ENCODE measurements at regions not wholly inside any gene's neighbourhood (a gene's known extent, or its start where the extent isn't known, plus 50 kb on each side); places are given as distances from the start of the nearest gene placed in this dataset.
"Not testable (repeated sequence)": the region's sequence is repeated elsewhere in the genome, so short reads cannot be mapped to it uniquely, and the experiment has no call there.

DNA sequence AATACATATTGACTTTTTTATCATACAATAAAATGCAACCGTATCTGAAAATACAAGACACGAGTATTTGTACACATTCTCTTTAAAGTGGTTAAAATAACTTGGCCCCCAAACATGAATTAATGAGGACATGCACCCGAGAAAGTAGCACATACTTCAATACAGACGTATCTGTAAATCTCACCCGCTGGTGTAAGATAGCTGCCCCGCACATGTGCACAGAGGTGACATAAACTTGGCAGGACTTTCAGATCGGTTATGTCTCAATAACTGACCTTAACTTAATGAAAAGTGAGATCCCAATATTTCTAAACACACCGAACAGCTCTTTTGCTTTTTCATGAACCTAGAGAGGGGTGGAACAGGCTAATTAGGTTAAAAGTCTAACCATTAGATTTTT lies 91.5 kb upstream of the RPS6KA2 start:
- DNase-seq = no peak

DNA sequence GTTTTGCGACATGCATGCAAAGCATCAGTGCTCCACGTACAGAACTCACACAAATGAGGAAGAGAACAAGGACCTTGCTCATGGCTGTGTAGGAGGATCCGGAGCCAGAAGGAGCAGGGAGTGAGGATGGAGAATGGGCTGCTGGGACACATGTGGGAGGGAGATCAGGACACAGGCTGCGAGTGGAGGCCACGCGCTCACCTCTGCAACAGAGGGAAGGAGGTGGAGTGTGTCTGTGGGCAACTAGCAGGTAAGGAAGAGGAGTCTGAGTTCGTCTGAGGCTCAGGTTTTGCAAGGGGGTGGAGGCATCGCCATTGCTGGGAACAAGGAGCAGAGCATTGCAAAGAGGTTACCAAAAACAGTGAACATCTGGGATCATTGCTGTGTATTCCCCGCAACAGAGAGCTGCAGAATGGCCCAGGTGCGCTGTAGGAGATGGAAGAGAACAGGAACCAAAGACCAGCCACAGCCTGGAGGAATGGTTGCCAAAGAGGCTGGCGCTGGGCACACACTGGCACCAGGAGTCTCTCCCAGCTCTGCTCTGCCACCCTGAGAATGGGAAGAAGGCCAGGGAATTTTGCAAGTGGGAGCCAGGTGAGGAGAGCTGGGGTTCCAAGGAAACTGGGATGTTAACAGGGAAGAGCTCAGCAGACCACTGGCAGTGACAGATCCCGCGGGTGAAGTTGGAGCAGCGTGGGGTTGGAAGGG lies 90.0 kb upstream of the RPS6KA2 start:
- DNase-seq = no peak

DNA sequence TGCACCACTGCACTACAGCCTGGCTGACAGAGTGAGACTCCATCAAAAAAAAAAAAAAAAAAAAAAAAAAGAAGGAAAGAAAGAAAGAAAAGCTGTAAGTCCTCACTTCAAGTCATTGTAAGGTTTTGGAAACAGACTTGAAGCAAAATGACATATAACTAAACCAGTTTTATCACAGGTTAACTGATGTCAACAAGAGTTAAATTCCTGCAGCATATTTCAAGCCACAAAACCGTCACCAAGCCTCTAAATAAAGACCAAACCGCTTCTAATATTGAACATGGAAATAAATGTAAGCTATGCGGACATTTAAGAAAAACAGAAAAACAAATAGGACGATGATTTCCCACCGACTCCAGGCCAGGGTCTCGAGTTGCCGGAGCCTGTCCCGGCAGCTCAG lies 88.9 kb upstream of the RPS6KA2 start:
- no peak for DNase-seq

DNA sequence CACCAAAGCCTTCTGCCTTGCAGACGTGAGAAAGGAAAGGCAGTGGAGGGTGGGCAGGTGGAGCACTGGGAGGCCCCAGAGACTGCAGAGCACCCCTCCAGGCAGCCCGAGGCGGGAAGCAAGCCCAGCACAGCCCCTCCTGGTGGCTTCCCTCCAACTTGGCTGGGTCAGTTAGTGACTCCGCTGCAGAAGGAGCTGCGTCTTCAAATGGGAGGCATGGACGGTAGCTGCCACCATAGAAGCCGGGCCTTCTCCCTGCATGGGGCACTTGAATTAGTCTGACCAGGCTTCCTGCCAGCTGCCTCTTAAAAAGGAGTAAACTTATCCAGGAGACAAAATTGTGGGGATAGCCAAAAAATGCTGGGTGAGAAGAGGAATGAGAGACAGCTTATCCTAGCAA lies 88.0 kb upstream of the RPS6KA2 start:
- no peak for DNase-seq

DNA sequence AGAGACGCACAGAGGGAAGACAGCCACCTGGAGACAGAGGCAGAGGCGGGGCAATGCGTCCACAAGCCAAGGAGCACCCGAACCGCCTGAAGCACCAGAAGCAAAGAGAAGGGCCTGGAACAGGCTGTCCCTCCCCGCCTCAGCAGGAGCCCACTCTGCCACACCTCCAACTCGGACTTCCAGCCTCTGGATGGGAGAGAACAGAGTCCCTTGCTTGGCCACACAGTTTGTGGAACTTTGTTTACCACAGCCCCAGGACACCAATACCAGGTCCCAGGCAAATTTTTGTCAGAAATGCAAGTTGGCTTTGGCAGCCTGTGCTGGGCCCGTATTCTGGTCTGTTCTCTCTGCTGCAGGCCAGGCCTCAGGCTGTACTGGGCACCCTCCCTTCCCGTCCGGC lies 87.5 kb upstream of the RPS6KA2 start:
- DNase-seq = no peak

DNA sequence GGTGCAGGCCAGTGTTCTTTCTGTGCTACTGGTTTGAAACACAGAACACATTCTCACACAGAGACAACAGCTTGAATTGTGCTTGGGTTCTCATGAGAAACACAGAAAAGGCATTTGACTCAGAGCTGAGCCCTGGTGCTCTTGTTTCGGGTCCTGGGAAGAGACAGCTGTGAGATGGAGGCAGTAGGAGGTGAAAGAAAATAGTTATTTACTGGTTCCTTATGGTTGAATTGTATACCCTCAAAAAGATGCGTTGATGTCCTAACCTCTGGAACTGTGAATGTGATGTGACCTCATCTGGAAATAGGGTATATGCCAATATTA lies 87.1 kb upstream of the RPS6KA2 start:
- no peak for DNase-seq

DNA sequence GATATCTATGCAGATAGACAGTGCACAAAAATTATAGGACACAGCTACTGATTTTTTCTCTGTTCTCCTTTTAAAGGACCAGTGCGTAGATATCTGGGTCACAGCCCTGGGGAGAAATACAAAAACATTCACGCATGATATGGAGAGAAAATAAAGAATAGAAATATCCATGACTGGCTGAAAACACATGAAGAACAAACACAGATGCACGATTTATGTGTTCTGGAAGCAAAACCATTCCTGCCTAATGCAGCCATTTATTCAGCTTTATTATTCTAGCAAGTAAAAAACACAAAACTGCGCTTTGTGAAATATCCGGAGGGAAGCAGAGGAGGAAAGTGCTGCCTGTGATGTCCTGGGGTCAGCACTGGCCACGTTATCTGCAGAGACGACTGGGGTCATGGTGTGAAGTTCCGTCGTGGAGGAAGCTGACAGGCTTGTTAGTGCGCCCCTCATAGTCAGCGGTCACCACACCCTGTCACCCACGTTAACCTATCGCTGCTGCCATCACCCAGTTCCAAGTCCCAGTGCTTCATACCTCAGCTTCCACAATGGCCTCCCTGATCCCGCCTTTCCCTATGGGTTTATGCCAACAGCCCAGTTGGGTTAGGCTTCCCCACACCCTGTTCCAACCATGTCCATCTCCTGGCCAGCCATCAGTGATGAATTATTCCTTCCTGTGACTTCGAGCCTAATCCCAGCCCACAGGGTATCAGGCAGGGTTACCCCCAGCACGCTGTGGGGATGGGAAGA lies 86.6 kb upstream of the RPS6KA2 start:
- DNase-seq = no peak

DNA sequence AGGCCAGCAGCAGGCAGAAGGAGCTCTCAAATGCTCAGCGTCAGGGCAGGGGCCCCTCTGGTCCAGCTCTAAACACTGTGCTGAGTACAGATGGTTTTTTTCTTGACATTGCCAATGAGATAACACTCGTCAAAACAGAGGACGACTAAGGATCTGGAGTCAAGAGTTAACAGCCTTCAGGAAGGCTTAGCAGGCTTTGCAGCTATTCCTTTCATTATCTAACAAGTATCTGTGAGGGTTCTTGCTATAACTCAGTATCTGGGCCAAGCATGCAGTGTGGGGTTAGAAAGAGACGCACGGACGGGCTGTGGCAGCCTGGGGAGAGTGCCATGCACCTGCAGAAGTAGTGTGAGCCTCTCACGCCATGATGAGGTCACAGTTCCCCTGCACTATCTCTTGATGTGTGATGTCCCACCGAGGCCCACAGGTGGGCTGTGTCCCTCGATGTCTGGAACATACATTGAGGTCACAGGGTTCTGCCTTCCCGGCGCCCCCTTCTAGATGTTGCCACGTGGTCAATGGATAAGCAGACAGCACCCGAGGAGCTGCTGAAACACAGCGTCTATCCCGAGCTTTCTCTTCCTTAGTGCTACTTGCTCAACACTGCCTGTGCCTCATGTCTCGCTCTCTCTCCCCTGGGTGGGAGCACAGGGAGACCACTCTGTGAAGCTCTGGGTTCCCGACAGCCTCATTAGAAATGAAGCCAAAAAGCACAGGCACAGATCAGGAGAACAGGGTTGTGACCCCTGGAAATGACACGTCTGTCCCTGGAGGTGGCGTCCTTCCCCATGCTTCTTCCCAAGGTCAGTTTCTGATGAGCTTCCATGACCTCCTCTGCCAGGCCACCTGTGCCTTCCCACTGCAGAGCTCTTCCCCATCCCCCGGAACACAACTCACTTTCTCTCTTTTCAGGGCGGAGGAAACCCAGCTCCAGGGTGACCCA lies 85.5 kb upstream of the RPS6KA2 start:
- DNase-seq = no peak

DNA sequence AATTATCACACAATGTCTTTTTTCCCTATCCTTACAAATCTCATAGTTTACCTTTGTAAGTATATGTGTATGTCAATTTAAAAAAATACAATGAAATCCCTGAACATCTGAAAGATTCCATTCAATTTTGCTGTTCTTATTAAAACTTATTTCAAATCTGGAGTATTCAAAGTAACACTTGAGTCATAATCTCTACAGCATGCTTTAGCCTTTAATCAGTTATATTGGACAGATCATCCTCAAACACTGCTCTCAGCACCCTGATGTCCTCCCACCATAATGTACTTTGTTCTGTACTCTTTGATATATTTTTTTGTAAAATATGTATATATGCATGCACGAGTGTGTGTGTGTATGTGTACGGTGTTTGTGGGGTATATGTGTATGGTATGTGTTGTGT lies 83.0 kb upstream of the RPS6KA2 start:
- no peak for DNase-seq

DNA sequence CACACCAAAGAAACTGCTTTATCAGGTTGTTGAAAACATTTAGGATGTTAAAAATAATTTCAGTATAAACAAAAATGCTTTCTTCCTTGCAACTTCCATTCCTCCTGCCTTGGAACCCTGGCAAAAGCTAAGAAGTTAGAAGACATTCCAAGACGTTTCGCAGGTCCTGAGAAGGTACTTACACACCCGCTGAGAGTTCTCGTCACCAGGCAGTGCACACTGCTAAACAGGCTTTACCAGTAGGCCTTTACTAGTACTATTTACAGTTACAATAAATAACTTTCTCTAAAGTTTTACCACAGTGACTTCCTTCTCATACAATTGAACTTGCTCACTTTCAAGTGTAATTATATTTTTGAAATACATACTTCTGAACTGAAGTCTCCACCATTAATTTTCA lies 81.4 kb upstream of the RPS6KA2 start:
- no peak for DNase-seq

DNA sequence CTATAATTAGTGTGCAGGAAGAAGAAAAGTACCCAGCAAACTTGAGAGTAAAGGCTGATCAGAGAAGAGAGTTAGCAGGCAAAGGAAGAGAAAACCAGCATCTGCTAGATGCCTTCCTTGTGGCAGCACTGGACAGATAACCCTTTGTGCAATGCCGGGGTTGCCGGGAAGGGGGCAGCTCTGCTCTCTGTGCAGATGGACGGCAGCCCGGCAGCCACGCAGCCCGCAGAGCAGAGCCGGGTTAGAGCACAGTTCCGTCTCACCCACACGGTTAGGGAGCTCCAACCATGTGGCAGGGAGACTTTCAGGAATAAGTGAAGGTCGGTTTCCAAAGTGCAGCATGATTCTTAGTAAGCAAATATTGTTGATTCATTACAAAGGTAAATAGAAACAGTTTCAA lies 80.0 kb upstream of the RPS6KA2 start:
- no peak for DNase-seq

DNA sequence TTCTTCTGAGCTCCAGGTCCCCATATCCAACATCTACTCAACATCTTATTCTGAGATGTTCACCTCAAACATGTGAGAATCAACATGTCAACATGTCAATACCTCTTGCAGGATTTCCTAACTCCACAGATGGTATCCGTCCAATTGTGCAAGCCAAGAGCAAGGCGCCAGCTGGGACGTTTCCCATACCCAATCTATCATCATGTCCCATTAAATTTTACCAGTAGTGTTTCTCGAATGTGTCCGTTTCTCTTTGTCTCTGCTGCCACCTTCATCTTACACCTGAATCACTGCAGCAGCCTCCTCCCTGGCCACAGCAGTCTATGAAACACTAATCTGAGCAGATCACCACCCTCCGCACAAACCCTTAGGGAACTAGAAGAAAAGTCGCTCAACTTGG lies 78.0 kb upstream of the RPS6KA2 start:
- DNase-seq = no peak

DNA sequence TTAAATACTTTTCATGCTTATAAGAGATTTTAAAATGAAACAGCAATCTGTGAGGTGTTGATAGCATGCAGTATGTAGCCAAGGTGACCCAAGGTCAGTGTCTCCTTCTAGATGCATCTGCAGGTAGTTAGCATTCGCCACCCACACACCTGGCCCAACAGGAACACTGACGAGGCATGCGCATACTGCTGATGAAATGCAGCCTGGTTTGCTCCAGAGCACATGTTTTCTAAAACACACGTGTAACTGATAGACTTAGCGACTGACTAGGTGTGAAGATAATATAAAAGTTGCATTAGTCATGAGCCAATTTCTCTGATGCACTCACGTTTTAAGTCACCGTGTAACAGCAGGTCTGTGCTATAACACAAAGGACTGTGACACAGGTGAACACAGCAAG lies 77.1 kb upstream of the RPS6KA2 start:
- no peak for DNase-seq

DNA sequence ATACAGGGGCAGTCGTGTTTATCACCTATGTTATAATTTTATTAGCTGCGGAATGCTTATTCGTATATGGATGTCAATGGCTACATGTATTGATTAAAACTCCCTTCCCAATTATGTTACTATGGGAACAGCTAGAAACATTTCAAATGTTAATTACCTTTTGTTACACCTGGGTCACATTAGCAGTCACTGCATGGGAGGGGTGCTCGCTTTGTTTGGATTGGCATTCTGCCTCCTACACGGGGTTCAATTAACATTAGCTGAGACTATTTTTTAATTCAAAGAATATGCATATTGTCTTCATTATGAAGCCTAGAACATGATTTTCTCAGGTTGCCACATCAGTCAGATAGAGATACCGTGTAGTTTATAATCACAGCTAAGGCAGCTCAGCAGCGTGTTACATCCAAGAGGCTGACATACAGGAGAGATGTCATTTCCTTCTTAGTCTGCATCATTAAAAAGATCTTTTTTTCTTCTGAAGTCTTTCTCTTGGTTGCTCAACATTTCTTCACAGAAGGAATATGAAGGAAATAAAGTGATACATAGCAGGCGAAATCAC lies 76.2 kb upstream of the RPS6KA2 start:
- DNase-seq = no peak

DNA sequence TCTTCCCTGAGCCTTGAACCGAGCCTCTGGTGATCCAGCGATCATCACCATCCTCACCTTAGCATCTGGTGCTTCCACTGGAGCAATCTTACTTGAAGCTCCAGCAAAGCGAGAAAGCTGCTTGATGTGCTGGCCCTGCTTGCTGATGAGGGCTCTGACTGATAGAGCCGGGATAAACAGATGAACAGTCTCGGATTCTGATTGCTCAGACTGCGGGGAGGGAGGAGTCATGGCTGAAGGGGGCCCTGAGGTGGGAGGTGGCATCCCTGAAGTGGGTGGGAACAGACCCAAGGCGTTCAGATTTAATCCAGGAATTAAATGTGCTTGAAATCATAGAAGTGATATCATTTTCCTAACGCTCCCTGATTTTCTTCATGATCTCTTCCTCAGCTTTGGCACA lies 74.4 kb upstream of the RPS6KA2 start:
- DNase-seq = not testable (repeated sequence)

DNA sequence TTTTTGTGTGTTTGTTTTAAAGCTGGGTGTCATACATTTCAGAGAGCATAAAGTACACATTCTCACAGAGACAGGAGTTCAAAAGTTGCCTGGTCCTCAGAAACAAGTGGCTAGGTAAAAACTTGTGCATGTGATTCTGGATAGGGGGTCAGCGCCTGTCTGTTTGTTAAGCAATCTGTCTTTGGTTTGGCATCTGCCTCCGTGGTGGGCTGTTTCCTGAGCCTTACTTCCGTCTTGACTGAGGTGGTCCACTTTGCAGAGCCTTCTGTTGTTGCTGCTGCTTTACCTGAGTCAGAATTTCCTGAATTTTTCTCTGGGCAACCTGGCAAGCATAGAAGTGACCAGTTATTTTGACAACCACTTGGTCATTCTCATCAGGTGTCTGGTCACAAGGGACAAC lies 73.8 kb upstream of the RPS6KA2 start:
- not testable (repeated sequence) for DNase-seq

DNA sequence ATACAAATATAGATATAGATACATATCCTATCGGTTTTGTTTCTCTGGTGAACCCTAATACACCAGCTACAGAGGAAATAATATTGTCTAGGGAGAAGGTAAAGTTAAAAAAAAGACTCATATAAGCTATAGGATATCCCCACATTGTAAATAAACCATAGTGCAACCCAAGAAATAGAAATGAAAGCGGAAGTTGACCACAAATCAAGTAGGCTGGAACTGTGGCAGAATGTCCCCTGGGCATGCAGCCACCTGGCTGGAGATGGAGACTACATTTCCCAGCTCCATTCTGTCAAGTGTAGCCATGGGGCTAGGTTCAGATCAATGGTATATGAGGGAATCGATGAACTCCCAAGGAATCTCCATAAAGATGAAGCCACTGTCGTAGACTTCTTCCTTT lies 70.1 kb upstream of the RPS6KA2 start:
- no peak for DNase-seq

DNA sequence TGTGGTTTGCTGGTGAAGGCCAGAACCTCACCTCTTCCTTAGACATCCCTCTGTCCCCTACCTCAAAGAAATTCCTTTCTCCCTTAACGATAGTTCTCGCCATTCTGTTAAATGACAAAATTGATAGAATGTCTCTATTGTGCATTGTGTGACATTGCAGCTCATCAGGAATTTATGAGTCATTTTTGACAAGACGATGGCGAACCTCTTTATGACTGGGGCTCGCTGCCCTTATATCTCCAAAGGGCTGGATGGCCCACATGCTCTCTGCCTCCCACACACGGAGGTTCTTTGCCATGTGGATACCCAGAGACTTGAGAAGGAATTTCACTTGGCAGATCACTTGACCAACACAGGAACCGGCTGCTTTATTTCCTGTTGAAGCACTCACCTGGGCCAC lies 66.8 kb upstream of the RPS6KA2 start:
- DNase-seq = no peak

DNA sequence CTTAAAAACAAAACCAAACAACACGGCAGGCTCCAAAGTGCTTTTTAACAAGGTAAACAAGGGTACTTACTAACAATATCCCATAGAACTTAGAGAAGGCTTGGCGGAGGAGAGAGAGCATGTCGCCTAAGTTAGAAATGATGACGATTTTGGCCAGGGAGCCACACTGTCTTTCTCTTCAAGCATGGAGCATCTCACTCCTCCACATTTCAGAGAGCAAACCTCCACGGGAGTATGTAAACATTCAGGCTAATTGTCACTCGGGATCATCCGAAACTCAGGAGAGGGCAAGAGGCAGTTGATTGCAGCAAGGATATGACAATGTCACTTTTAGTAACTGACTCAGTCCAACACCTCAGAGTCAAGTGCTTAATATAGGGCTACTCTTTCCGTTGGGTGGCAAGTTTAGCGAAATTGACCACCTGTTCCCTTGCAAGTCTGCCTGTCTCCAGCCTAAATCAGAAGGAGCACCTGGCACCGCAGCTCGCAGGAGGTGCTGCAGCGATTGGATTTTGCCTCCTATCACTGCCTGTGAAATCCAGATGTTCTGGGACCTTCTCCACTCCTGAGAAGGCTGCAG lies 65.8 kb upstream of the RPS6KA2 start:
- DNase-seq = no peak

DNA sequence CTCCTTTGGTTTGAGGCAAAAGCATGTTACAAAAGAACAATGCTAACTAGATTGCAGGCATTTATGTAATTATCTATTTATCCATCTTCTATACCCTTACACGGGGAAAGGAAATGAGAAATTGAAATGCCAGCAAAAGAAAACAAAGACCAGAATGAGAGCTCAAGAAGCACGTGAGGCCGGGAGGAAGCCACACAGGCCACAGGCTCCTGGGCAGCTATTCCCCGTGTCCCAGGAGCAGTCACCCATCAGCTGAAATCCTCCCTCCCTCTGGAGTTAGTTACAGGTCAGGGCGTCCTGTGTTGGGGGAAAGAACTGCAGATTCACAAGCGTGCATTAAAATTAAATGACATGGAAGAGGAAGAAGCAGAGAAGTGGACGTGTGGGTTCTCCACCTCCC lies 64.7 kb upstream of the RPS6KA2 start:
- no peak for DNase-seq

DNA sequence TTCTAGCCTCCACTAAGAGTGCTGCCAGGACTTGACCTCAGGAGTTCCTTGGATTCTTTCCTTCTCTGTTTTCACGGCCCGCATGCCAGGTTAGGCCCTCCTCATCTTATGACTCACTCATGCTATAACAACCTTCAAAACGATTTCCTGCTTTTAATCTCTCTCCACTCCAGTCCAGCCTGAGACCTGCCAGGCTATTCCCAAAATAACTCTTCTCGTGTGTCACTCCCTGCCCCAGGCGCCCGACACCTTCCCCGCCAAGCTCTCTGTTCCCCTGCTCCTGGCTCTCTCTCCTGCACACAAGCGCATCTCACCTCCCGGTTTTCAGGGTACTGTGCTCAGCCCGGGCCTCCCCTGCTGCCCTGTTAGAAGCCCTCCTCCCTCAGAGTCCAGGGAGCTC lies 64.1 kb upstream of the RPS6KA2 start:
- no peak for DNase-seq

DNA sequence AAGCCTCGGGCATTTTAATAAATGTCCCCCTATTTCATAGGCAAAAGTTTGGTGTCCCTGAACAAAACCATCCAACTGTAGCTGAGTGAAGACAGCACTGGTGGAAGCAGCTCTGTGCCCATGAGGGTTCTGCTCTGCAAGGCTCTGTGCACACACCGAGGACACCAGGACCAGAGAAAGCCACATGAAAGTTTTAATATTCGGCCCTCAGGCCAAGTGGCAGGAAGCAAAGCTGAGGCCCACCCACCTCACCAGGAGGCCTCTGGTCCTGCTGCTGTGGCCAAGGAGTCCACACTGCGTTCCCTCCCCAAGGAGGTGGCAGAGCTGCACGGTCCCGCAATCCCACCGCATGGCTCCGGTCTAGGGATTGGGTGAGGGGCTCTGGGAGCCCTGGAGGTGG lies 62.6 kb upstream of the RPS6KA2 start:
- no peak for DNase-seq

DNA sequence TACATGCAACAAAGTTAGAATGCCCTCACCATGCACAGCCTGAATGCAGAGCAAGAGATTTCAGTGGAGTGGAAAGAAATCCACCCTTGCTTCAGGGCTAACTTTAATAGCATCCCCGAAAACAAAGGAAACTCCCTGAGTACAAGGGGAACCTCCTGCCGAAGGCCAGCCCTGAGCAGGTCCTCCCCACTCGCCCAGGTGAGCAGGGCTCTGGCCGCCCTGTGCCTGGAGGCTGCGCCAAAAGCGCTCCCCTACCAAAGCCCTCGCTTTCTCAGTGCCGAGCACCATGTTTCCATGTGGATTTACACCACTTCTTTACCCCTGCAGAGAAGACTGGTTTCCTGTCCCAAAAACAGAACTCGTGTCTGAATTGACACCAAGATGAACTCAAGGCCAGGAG lies 61.9 kb upstream of the RPS6KA2 start:
- no peak for DNase-seq

All from NCI-H446 (cell line).